Fibroblast of mammary gland (primary cell): ENCODE measurements at regions not wholly inside any gene's neighbourhood (a gene's known extent, or its start where the extent isn't known, plus 50 kb on each side); places are given as distances from the start of the nearest gene placed in this dataset.
A peak's percentile ranks its signal among the peaks of the same experiment; 100 is the strongest.
"Not testable (repeated sequence)": the region's sequence is repeated elsewhere in the genome, so short reads cannot be mapped to it uniquely, and the experiment has no call there.

Source experiments
- DNase-seq: peaks from one replicate; pipeline ENCODE4 v3.0.0-alpha.2; 2010; ENCODE audit warnings: low read depth
- H3K4me3 ChIP-seq: 2 replicates; pipeline ENCODE4 v1.5.1; 2011; ENCODE audit warnings: low read depth, mild to moderate bottlenecking, low read length, moderate library complexity; ENCODE audit not compliant: control insufficient read depth
- CTCF ChIP-seq: conservative IDR thresholded peaks from 2 replicates; pipeline ENCODE4 v1.5.1; 2011; ENCODE audit warnings: low read depth, low read length, inconsistent platforms; ENCODE audit not compliant: control insufficient read depth, insufficient read depth

GRCh38 chr5:28603869-28604268 is 1565.5 kb upstream of the CDH9 start:
- no peak for DNase-seq
- no peak for TF ChIP-seq CTCF

GRCh38 chr5:28602429-28602828 is 1564.0 kb upstream of the CDH9 start:
- DNase-seq: no peak

More at GRCh38 chr5:28603869-28604268, 1565.5 kb upstream of the CDH9 start:
- no peak overlapping the region for H3K4me3 ChIP-seq

GRCh38 chr5:28596707-28597106 is 1558.3 kb upstream of the CDH9 start:
- not testable (repeated sequence) for H3K4me3 ChIP-seq, DNase-seq

More at GRCh38 chr5:28602429-28602828, 1564.0 kb upstream of the CDH9 start:
- no peak overlapping the region for H3K4me3 ChIP-seq
- no peak for TF ChIP-seq CTCF

GRCh38 chr5:28580616-28581015 is 1542.2 kb upstream of the CDH9 start:
- no peak overlapping the region for H3K4me3 ChIP-seq
- peak; percentile 16 for DNase-seq
- TF ChIP-seq CTCF: no peak

- H3K4me3 ChIP-seq: no peak overlapping the region
- TF ChIP-seq CTCF: peak; percentile 19
- peak; percentile 6 for DNase-seq
Observed at GRCh38 chr5:28576022-28576421, 1537.6 kb upstream of the CDH9 start.

GRCh38 chr5:28575368-28575767 is 1537.0 kb upstream of the CDH9 start:
- H3K4me3 ChIP-seq: no peak overlapping the region
- DNase-seq: no peak
- TF ChIP-seq CTCF: no peak

GRCh38 chr5:28574606-28575005 is 1536.2 kb upstream of the CDH9 start:
- TF ChIP-seq CTCF: no peak
- no peak for DNase-seq
- H3K4me3 ChIP-seq: no peak overlapping the region
